Panc1 (cell line): ENCODE measurements at regions not wholly inside any gene's neighbourhood (a gene's known extent, or its start where the extent isn't known, plus 50 kb on each side); places are given as distances from the start of the nearest gene placed in this dataset.

Source experiments
- CTCF ChIP-seq: fragments of 450-650 bp; IDR thresholded peaks from 2 replicates; pipeline ENCODE4 v1.5.1; 2017; ENCODE audit warnings: mild to moderate bottlenecking
- POLR2AphosphoS5 ChIP-seq: IDR thresholded peaks from 2 replicates; pipeline ENCODE4 v1.6.1; 2012; ENCODE audit warnings: mild to moderate bottlenecking, low read depth, low read length, moderate library complexity
- REST ChIP-seq, 2 experiments: IDR thresholded peaks; 2 replicates each; pipeline ENCODE4 v1.6.1; 2011 to 2012; ENCODE audit warnings: low read depth in 2 of 2, control low read depth in 1 of 2, low read length in 1 of 2, mild to moderate bottlenecking in 1 of 2, moderate library complexity in 1 of 2; ENCODE audit not compliant: insufficient read depth in 1 of 2
- SIN3A ChIP-seq: IDR thresholded peaks from 2 replicates; pipeline ENCODE4 v1.6.1; 2012; ENCODE audit warnings: low read depth, mild to moderate bottlenecking, low read length, moderate library complexity, borderline replicate concordance; ENCODE audit not compliant: insufficient read depth

GRCh38 chr1:29460041-29460610, 223.8 kb downstream of the PTPRU start:
- TF ChIP-seq CTCF (no peak), POLR2AphosphoS5 (no peak), REST (IDR thresholded peaks at IDR 0.05; ENCODE audit: insufficient read depth in 1 of 2, low read depth in 2 of 2, low read length in 1 of 2) (no peak), SIN3A (no peak)
